ENCODE measurements at regions not wholly inside any gene's neighbourhood (a gene's known extent, or its start where the extent isn't known, plus 50 kb on each side); places are given as distances from the start of the nearest gene placed in this dataset.
"Not testable (repeated sequence)": the region's sequence is repeated elsewhere in the genome, so short reads cannot be mapped to it uniquely, and the experiment has no call there.

DNA sequence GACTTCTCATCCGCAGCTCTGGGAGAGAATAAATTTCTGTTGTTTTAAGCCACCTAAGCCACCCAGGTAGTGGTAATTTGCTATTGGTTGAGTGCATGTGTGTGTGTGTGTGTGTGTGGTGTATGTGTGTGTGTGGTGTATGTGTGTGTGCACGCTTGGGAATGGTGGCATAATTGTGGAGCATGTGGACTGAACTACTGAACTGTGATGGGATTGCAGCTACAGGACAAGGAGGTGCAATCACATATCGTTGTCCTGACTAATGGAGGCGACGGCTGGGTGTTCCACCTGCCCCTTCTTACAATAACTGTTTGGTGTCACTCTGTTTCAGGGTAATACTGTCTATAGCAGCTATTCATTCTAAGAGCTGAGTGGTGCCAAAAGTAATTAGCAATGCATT is 448.7 kb upstream of the PFKP start:
- no peak for DNase-seq

- no peak for DNase-seq
Observed at GRCh38 chr10:2616215-2616614, 451.1 kb upstream of the PFKP start.

- DNase-seq = no peak
Observed at GRCh38 chr10:2611603-2612002, 455.7 kb upstream of the PFKP start.

- no peak for DNase-seq
Observed at GRCh38 chr10:2610946-2611345, 456.4 kb upstream of the PFKP start.

- DNase-seq = no peak
Observed at GRCh38 chr10:2604891-2605290, 462.5 kb upstream of the PFKP start.

DNA sequence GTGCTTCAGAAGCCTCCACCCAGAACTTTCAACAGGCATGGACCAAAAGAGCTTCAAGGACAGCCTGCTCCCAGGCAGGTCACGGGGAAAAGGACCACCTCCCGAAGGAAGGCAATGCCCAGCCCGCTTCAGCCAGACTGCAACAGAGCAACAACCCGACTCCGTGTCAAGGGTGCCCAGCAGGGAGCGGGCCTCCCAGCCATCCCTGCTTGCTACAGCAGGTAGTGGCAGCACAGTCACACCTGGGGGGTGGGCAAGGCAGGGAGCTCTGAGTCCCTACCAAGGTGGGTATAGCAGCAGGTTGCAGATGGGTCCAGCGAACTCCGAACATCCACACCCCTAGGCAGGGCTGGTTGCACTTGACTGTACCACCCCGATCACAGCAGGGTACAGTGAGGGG is 467.8 kb upstream of the PFKP start:
- DNase-seq = no peak

GRCh38 chr10:2592360-2593160 is 474.8 kb upstream of the PFKP start:
- no peak for DNase-seq

DNA sequence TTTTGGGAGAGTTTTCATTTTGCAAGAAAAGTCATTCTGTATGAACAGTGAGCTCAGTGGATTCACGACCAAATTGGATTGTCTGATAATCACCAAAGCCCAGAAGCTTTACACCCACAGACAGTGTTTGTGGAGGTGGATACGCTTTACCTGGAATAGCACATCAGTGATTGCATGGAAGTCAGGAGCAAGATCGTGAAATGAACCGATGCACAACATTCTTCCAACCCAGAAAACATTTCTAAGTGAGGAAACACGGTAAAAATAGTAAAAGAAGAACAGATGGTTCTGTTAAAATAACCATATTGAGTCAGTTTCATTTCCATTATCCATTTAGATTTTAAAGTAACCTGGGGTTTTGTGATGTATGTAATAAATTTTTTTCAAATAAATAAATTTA is 478.2 kb upstream of the PFKP start:
- no peak for DNase-seq

DNA sequence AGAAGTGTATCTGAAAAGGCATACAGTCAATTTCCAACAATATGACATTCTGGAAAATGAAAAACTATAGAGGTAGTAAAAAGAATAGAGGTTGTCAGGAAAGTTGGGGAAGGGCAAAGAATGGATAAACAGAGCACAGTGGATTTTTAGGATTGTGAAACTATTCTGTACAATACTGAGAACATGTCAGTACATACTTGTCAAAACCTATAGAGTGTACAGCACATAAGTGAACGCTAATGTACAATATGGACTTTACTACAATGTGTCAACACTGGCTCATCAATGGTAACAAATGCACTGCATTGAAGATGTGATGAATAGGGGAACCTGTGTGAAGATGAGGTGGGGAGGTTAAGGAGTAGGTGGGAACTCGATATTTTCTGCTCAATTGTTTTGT is 483.0 kb upstream of the PFKP start:
- no peak for DNase-seq

GRCh38 chr10:2576892-2577291 is 490.5 kb upstream of the PFKP start:
- no peak for DNase-seq

GRCh38 chr10:2575460-2575859 is 491.9 kb upstream of the PFKP start:
- DNase-seq = no peak

GRCh38 chr10:2572611-2573010 is 494.7 kb upstream of the PFKP start:
- no peak for DNase-seq

- DNase-seq = no peak
Observed at GRCh38 chr10:2556883-2557282, 510.5 kb upstream of the PFKP start.

GRCh38 chr10:2548071-2548470 is 519.3 kb upstream of the PFKP start:
- DNase-seq = no peak

GRCh38 chr10:2547606-2548005 is 519.7 kb upstream of the PFKP start:
- DNase-seq = no peak

- DNase-seq = not testable (repeated sequence)
Observed at GRCh38 chr10:2546894-2547293, 520.5 kb upstream of the PFKP start.

GRCh38 chr10:2543974-2544373 is 523.4 kb upstream of the PFKP start:
- DNase-seq = no peak

- DNase-seq = no peak
Observed at GRCh38 chr10:2543142-2543886, 524.0 kb upstream of the PFKP start.

GRCh38 chr10:2541176-2541575 is 526.2 kb upstream of the PFKP start:
- DNase-seq = no peak

DNA sequence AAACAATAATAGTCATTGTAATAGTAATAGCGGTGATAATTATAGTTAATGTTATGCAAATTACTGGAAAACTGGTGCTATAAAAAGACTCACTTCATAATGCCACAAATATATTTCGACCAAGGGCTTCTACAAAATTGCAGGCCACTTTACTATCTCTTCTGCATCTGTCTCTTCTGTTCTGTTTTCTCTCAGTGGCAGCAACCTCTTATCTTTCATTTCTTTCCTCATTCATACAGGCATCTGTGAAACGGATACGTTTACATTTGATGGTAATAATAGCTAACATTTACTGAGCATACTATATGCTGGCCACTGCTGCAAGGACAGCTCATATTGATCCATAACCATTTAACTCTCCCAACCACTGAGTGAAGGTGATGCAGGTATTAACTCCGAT is 537.4 kb upstream of the PFKP start:
- no peak for DNase-seq

GRCh38 chr10:2525781-2526180 is 541.6 kb upstream of the PFKP start:
- no peak for DNase-seq

GRCh38 chr10:2519139-2519538 is 548.2 kb upstream of the PFKP start:
- DNase-seq = no peak

GRCh38 chr10:2509081-2509531 is 558.2 kb upstream of the PFKP start:
- no peak for DNase-seq

DNA sequence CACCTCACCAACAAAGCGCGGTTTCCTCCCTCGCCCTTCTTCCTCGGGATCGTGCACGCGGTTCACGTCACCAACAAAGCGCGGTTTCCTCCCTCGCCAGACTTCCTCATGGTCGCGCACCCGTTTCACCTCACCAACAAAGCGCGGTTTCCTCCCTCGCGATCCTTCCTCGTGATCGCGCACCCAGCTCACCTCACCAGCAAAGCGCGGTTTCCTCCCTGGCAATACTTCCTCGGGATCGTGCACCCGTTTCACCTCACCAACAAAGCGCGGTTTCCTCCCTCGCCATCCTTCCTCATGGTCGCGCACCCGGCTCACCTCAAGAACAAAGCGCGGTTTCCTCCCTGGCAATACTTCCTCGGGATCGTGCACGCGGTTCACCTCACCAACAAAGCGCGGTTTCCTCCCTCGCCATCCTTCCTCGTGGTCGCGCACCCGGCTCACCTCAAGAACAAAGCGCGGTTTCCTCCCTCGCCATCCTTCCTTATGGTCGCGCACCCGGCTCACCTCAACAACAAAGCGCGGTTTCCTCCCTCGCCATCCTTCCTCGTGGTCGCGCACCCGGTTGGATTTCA is 565.9 kb upstream of the PFKP start:
- DNase-seq = not testable (repeated sequence)

Data from activated CD4-positive, CD25-positive, alpha-beta regulatory T cell treated with anti-CD3 and anti-CD28 coated beads, Interleukin-2, amount 50 U/mL, for 72 hours (primary cell).